GM19043 (cell line): ENCODE measurements at regions not wholly inside any gene's neighbourhood (a gene's known extent, or its start where the extent isn't known, plus 50 kb on each side); places are given as distances from the start of the nearest gene placed in this dataset.
"Not testable (repeated sequence)": the region's sequence is repeated elsewhere in the genome, so short reads cannot be mapped to it uniquely, and the experiment has no call there.

ENCODE experiments used
- ATAC-seq: cut with Tn5 transposase; IDR thresholded peaks from one replicate; pipeline ENCODE4 v1.9.1; 2021; ENCODE audit warnings: low read depth; ENCODE audit not compliant: unreplicated experiment

- ATAC-seq: no peak
Measured at GRCh38 chr12:61137677-61138414, 1122.4 kb upstream of the USP15 start.

GRCh38 chr12:61138415-61138759, 1121.8 kb upstream of the USP15 start:
- no peak for ATAC-seq

GRCh38 chr12:61161961-61162360, 1098.2 kb upstream of the USP15 start:
- ATAC-seq: no peak

DNA sequence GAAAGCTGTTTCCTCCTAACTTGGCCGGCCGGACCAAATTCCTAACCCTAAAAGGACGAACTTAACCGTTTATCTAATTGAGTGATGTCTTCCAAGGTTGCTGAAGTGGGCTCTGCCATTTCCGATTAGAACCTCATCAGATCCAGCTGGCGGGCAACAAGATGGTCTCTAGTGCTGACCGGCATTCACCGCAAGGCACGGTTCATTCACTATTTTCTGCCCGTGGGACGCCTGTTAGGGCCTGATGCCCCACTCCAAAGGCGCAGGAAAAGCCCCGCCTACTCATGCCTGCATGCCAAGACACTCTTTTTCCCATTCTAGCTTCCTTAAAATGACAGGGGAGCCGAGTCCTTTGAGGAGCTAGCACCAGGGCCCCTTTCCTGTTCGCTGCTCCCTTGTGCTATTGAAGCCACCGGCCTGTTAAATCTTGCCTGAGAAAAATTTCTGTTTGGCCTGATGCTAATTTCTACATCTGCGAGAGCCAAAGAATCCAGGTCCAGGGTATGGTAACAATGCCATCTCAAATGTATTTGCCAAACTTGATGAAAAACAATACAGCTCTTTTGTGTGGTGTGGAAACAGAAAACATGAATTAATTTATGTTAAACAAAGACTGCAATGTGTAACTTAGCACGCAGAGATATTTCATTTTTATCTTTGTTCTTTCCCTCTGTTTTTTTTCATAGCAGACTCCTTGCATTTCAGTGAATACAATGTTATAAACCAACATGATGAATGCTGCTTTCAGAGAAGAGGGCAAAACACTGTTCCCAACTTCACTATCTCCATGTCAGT, 1071.2 kb upstream of the USP15 start:
- ATAC-seq: no peak

DNA sequence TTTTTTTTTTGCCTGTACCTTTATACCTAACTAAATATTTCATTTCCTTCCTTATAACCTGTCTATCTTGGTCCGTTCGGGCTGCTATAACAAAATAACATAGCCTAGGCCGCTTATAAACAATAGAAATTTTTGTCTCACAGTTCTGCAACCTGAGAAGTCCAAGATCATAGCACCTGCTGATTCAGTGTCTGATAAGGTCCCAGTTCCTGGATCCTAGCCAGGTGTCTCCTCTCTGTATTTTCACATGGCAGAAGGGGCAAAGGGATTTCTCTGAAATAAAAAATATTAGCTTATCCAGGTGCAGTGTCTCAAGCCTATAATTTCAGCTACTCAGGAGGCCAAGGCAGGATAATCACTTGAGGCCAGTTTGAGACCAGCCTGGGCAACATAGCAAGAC, 1046.6 kb upstream of the USP15 start:
- ATAC-seq: no peak

DNA sequence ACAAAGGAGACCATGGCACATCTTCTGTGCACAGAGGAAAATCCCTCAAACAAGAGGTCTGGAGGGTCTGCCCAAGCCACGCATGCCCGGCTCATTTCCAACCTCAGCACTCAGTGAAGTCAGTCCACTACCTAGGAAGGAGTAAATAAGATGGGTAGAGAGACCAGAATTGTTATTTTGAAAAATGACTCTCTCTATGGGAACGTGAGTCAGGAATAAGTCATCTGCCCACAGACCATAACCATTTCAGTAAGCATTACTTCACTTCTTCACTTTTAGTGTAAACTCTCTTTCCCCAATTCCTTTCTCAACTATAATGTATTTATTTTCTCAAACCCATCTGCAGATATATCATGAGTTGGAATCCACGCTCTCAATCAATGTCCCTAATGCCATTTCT, 1039.9 kb upstream of the USP15 start:
- no peak for ATAC-seq

DNA sequence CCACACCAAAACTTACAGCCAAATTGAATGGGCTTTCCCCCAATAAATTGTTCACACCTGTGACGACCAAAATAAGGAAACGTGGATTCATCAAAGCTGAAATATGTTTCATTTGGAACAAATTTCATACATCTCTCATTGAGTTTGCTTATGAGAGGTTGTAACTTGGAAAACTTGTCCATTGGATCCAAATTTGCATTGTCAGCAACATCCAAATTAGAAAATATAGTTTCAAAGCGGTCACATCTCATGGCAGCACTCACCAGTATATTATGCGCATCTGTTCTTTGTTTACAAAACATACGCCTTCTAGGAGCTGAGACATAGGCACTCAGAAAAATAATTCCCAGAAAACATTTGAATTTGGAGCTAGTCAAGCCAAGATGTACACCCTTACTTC, 1028.2 kb upstream of the USP15 start:
- ATAC-seq: no peak

- no peak for ATAC-seq
Measured at GRCh38 chr12:61250303-61250702, 1009.9 kb upstream of the USP15 start.

- ATAC-seq: no peak
Measured at GRCh38 chr12:61251076-61251475, 1009.1 kb upstream of the USP15 start.

GRCh38 chr12:61254225-61254624, 1006.0 kb upstream of the USP15 start:
- no peak for ATAC-seq

GRCh38 chr12:61264294-61264693, 995.9 kb upstream of the USP15 start:
- not testable (repeated sequence) for ATAC-seq

DNA sequence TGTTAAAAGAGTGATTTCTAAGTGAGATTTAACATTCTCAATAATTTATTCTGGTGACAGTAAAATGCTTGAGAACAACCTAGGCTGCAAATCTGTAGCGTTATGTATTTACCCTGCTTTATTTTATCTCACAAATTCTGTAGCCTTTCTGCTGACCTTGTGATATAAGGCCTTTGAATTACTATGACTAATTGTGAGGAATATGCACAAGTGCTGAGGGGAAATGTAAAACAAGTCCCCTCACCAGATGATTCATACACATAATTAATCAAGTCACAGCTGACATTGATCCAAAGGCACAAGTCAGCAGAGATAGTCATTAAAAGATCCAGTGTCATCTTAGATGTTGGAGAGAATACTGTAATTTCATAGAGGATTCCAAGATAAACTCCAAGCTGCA, 992.7 kb upstream of the USP15 start:
- no peak for ATAC-seq

DNA sequence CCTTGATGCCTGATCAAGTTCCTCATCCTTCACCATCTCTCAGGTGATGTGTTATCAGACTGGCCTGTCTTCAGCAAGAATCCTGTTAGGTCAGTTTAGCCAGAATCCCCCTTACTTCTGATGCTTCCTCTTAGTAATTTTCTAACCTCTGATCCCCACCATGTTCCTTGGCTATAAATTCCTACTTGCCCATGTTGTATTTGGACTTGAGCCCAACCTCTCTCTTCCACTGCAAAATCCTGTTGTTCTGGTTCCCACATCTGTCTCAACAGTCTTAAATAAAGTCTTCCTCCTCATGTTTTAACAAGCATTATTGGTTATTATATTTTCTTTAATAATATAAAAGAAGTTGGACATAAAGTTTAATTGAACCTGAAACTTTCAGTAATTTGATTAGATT, 987.8 kb upstream of the USP15 start:
- ATAC-seq: no peak

DNA sequence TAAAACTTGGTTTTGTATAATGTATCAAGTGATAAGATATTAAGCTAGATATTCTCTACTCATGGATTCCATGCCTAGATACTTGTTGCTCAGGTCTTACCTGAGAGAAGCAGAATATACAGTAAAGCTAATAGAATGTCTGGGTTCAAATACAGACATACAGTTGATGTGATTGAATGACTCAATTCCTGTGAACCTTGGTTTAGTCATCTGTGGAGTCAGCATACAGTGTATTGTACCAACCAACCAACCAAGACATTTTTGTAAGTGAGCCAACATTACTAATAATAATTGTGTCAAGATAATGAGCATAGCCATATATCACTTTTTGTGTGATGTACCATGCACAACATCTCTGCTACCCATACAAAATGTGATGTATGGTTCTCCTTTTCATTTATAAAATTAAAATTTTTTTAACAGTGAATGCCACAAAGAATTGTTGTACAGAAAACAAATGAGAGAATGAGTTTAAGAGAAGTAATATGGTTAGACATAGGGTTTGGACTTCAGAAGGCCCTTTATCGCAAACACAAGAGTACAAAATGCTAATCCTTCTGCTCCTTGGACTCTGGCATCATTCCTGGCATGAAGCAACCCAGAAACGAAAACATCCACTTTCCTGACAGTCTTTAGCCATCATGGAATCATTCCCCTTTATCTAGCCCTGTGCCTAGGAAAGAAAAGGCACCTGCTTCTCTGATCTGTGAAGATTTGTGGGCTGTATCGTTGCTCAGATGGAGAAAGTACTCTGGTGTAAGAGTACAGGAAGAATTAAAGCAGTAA, 977.2 kb upstream of the USP15 start:
- no peak for ATAC-seq

GRCh38 chr12:61290473-61290872, 969.7 kb upstream of the USP15 start:
- no peak for ATAC-seq

DNA sequence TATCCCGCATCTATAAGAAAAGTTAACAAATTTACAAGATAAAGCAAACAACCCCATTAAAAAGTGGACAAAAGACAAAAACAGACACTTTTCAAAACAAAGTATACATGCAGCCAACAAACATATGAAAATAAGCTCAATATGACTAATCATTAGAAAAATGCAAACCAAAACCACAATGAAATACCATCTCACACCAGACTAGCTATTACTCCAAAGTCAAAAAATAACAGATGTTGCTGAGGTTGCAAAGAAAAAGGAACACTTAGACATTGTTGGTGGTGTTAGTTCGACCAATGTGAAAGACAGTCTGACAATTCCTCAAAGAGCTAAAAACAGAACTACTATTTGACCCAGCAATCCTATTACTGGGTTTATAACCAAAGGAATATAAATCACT, 968.6 kb upstream of the USP15 start:
- ATAC-seq: no peak

- ATAC-seq: not testable (repeated sequence)
Measured at GRCh38 chr12:61294011-61294410, 966.2 kb upstream of the USP15 start.

DNA sequence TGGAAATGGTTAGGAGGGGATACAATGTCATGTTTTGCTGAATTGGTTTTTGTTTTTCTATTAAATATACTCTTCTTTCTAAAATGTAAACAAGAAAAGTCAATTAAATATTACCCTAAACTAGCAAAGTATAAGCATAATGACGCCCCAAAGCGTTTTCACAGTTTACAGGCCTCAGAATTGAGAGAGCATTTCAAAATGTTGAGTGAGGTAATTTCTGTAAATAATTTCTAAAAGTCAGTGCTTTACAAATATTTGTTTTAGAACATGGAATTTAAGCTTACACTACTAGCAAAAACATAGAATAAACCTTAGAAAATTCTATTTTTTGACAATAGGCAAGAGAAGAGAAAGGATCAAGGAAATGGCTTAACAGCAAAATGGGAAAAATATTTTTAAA, 958.4 kb upstream of the USP15 start:
- no peak for ATAC-seq

GRCh38 chr12:61302282-61302681, 957.9 kb upstream of the USP15 start:
- no peak for ATAC-seq

DNA sequence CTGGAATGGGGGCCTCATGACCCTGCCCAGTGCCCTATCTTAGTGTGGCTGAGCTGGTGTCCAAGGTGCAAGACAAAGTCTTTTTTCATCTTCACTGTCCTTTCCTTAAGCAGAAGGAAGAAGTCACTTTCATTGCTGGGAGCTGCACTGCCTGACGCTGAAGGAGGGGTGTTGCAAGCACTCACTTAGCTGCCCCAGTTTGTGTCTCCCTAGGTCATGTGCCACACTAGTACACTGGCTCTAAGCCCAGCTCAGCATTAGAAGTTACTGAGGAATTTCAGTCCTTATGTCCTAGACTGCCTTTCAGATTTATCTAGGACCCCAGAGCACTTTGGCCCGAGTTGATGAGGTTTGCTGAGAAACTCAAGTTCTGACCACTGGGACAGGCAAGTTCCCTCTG, 952.0 kb upstream of the USP15 start:
- no peak for ATAC-seq

DNA sequence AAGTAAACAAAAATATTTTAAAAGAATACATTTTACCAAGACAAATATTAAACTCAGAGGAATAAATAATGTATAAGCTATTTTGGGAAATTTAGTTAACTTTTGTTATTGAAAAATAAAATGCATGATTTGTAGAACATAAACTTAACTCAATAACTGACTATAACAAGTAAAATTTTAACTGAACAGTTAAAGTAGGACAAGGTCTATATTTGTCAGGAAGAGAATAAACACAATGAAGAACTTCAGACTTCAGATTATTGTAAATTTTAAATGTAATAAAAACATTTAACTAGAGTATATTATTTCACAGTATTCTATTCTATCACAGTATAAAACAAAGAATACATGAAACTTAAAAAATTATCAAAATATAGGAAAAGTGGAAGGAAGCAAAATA, 948.8 kb upstream of the USP15 start:
- no peak for ATAC-seq
